ENCODE measurements at regions not wholly inside any gene's neighbourhood (a gene's known extent, or its start where the extent isn't known, plus 50 kb on each side); places are given as distances from the start of the nearest gene placed in this dataset.

- TF ChIP-seq, protein P1, sequence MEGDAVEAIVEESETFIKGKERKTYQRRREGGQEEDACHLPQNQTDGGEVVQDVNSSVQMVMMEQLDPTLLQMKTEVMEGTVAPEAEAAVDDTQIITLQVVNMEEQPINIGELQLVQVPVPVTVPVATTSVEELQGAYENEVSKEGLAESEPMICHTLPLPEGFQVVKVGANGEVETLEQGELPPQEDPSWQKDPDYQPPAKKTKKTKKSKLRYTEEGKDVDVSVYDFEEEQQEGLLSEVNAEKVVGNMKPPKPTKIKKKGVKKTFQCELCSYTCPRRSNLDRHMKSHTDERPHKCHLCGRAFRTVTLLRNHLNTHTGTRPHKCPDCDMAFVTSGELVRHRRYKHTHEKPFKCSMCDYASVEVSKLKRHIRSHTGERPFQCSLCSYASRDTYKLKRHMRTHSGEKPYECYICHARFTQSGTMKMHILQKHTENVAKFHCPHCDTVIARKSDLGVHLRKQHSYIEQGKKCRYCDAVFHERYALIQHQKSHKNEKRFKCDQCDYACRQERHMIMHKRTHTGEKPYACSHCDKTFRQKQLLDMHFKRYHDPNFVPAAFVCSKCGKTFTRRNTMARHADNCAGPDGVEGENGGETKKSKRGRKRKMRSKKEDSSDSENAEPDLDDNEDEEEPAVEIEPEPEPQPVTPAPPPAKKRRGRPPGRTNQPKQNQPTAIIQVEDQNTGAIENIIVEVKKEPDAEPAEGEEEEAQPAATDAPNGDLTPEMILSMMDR (IDR thresholded peaks at IDR 0.05), result no peak
- no peak for TF ChIP-seq ZFX (IDR thresholded peaks at IDR 0.05; ENCODE audit: borderline replicate concordance)
- H3K27ac ChIP-seq, result peak overlapping the region; percentile 28
Measured at GRCh38 chr2:189287363-189287762, 107.8 kb upstream of the COL5A2 start.

- H3K27ac ChIP-seq, result peak overlapping the region; percentile 28
Measured at GRCh38 chr2:189287982-189288521, 108.5 kb upstream of the COL5A2 start.

DNA sequence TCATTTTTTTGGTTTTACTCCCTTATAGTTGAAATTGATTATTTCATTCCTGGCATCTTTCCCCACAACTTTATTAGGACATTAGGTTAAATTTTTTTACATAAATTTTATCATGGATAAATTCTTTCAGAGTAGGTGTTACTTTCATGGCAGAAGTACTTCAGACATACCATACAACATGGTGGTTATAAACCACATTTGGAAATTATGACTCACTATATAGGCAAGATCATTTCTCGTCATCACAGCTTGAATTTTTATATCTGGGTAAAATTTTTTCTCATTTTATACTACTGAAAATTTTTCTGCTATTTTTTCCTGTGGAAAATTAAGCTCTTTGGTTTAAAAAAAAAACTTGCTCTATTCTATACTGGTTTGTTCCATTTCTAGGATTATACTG lies 111.9 kb upstream of the COL5A2 start:
- TF ChIP-seq, protein P1 (IDR thresholded peaks at IDR 0.05), result no peak
- no peak for TF ChIP-seq ZFX (IDR thresholded peaks at IDR 0.05; ENCODE audit: borderline replicate concordance)

More at GRCh38 chr2:189287982-189288521, 108.5 kb upstream of the COL5A2 start:
- TF ChIP-seq, protein P1 (IDR thresholded peaks at IDR 0.05), result peak; percentile 72
- TF ChIP-seq ZFX (IDR thresholded peaks at IDR 0.05; ENCODE audit: borderline replicate concordance), result no peak

GRCh38 chr2:189293164-189293563 lies 113.6 kb upstream of the COL5A2 start:
- no peak for TF ChIP-seq ZFX (IDR thresholded peaks at IDR 0.05; ENCODE audit: borderline replicate concordance)
- TF ChIP-seq, protein P1 (IDR thresholded peaks at IDR 0.05), result no peak
- H3K27ac ChIP-seq, result no peak overlapping the region

More for the DNA sequence above, 111.9 kb upstream of the COL5A2 start:
- H3K27ac ChIP-seq, result no peak overlapping the region

DNA sequence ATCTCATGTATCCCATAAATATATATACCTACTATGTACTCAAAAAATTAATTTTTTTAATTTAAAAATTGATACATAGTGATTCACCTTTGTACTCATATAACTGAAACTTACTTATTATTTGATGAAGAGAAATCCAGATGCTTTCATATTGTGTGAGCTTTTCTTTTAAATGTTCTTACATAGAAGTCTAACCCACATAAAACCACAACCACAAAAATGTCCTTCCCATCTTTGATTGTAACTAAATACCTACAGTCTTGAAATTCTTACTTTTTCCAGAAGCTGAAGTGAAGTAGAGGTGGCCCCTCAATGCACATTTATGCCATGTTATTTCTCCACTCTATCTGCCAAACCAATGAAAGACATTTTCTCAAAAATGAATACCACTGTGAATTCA lies 117.9 kb upstream of the COL5A2 start:
- no peak overlapping the region for H3K27ac ChIP-seq
- no peak for TF ChIP-seq ZFX (IDR thresholded peaks at IDR 0.05; ENCODE audit: borderline replicate concordance)
- TF ChIP-seq, protein P1 (IDR thresholded peaks at IDR 0.05), result no peak

DNA sequence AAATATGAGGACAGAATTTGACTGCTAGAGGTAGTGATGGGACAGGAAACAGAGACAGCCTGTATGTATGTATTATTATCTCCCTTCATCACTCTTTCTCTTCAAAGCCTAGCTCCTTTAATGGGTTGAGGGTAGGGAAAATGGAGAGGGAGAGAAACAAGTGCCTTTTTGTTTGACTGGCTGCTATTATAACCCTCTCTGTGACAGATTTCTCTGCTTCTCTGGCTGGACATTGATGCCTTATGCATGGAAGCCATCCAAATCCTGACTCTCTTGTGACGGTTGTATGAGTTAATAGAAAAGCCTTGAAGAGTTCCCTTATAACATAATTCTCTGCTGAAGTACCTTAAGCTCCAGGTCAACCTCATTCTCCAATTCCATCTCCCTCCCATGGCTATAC lies 118.5 kb upstream of the COL5A2 start:
- no peak for TF ChIP-seq ZFX (IDR thresholded peaks at IDR 0.05; ENCODE audit: borderline replicate concordance)
- TF ChIP-seq, protein P1 (IDR thresholded peaks at IDR 0.05), result no peak
- no peak overlapping the region for H3K27ac ChIP-seq

DNA sequence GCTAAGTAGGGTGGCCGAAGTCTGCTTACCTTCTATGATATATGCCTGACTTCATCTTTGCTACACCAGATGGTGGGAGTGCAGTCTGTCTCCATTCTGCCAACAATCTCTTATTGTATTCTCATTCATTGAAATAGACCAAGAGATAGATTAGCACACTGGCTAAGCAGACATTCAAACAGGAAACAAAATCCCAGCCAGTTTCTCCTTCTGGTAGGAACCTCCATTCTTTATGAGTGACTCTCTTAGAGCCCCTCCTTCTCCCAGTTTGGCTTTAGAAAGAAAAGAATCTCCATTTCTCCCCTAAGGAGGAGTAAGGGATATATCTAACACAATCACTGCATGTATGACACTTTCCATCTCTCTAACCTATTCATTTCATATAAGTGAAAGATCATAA lies 118.9 kb upstream of the COL5A2 start:
- TF ChIP-seq, protein P1 (IDR thresholded peaks at IDR 0.05), result no peak
- TF ChIP-seq ZFX (IDR thresholded peaks at IDR 0.05; ENCODE audit: borderline replicate concordance), result no peak

More for the DNA sequence above, 118.9 kb upstream of the COL5A2 start:
- no peak overlapping the region for H3K27ac ChIP-seq

Data from 22Rv1 (cell line).